GM23248 (cell line): ENCODE measurements at regions not wholly inside any gene's neighbourhood (a gene's known extent, or its start where the extent isn't known, plus 50 kb on each side); places are given as distances from the start of the nearest gene placed in this dataset.

Experiments
- DNase-seq: peaks from one replicate; pipeline ENCODE4 v3.0.0-alpha.2; 2015
- H2AFZ ChIP-seq: fragments of 200-600 bp; sonication (generic); 2 replicates; pipeline ENCODE4 v1.6.1; 2016; ENCODE audit warnings: antibody characterized with exemption
- H3F3A ChIP-seq: fragments of 200-600 bp; sonication (generic); 2 replicates; pipeline ENCODE4 v1.6.1; 2016; ENCODE audit warnings: mild to moderate bottlenecking, antibody characterized with exemption, mixed run types; ENCODE audit not compliant: insufficient read depth
- H3K27ac ChIP-seq: fragments of 200-600 bp; sonication (generic); 2 replicates; pipeline ENCODE4 v1.5.1; 2016; ENCODE audit warnings: mild to moderate bottlenecking
- H3K27me3 ChIP-seq: fragments of 200-600 bp; sonication (generic); replicated peaks from 2 replicates; pipeline ENCODE4 v1.6.1; 2016; ENCODE audit warnings: mild to moderate bottlenecking; ENCODE audit not compliant: insufficient read depth
- H3K36me3 ChIP-seq: fragments of 200-600 bp; sonication (generic); 2 replicates; pipeline ENCODE4 v1.6.1; 2016; ENCODE audit warnings: low read depth, mild to moderate bottlenecking
- H3K4me1 ChIP-seq: fragments of 200-600 bp; sonication (generic); 2 replicates; pipeline ENCODE4 v1.6.1; 2016; ENCODE audit warnings: mild to moderate bottlenecking; ENCODE audit not compliant: insufficient read depth
- H3K4me2 ChIP-seq: fragments of 200-600 bp; sonication (generic); one replicate; pipeline ENCODE4 v1.6.1; 2016; ENCODE audit warnings: mild to moderate bottlenecking; ENCODE audit not compliant: unreplicated experiment
- H3K4me3 ChIP-seq: fragments of 200-600 bp; sonication (generic); 2 replicates; pipeline ENCODE4 v1.5.1; 2016; ENCODE audit warnings: mild to moderate bottlenecking
- H3K79me2 ChIP-seq: fragments of 200-600 bp; sonication (generic); 2 replicates; pipeline ENCODE4 v1.6.1; 2016; ENCODE audit warnings: mild to moderate bottlenecking; ENCODE audit not compliant: insufficient read depth
- H3K9ac ChIP-seq: fragments of 200-600 bp; sonication (generic); 2 replicates; pipeline ENCODE4 v1.6.1; 2016; ENCODE audit warnings: mild to moderate bottlenecking
- H3K9me2 ChIP-seq: fragments of 200-600 bp; sonication (generic); 2 replicates; pipeline ENCODE4 v1.6.1; 2016; ENCODE audit warnings: mixed run types, mild to moderate bottlenecking, moderate library complexity; ENCODE audit not compliant: insufficient read depth
- H3K9me3 ChIP-seq: fragments of 200-600 bp; sonication (generic); one replicate; pipeline ENCODE4 v1.6.1; 2017; ENCODE audit warnings: low read depth
- H4K20me1 ChIP-seq: fragments of 200-600 bp; sonication (generic); 2 replicates; pipeline ENCODE4 v1.6.0; 2016; ENCODE audit not compliant: insufficient read depth
- EZH2 ChIP-seq: fragments of 200-600 bp; sonication (generic); IDR thresholded peaks from 2 replicates; pipeline ENCODE4 v1.6.1; 2018; ENCODE audit warnings: antibody characterized with exemption, mild to moderate bottlenecking; ENCODE audit not compliant: insufficient read depth, poor library complexity, severe bottlenecking
- EZH2phosphoT487 ChIP-seq: fragments of 200-600 bp; sonication (generic); IDR thresholded peaks from 2 replicates; pipeline ENCODE4 v1.6.1; 2018; ENCODE audit warnings: antibody characterized with exemption, moderate library complexity, mild to moderate bottlenecking, low read depth; ENCODE audit not compliant: insufficient read depth
- WGBS, 2 experiments: methylation state at CpG; one replicate each; pipeline ENCODE4 v1.1.6; 2015 to 2017; ENCODE audit warnings: low lambda C conversion rate in 2 of 2, low coverage in 1 of 2; ENCODE audit errors: missing lambda C conversion rate in 2 of 2; 5-methylcytosine and 5-hydroxymethylcytosine counted together
- in situ Hi-C: fragments of 300-500 bp; cut with MboI; formaldehyde crosslinking; loops from 2 replicates; pipeline ENCODE4 v1.15.0; 2020

- no peaks in the 10 kb centered on the region for H3K9me3 ChIP-seq
- H3K79me2 ChIP-seq = no peaks in the 10 kb centered on the region
- no peaks in the 10 kb centered on the region for H4K20me1 ChIP-seq
- H3K4me1 ChIP-seq = no peaks in the 10 kb centered on the region
- no peaks in the 10 kb centered on the region for H3K9me2 ChIP-seq
- no peak overlapping the region for H3K4me2 ChIP-seq
- no peaks in the 10 kb centered on the region for H3F3A ChIP-seq
- 9 to 22% methylated on average over 2 of the region's 2 CpGs for WGBS, 2 experiments
- H3K9ac ChIP-seq = no peak overlapping the region
- H3K36me3 ChIP-seq = no peaks in the 10 kb centered on the region
- H3K27me3 ChIP-seq = no peaks in the 10 kb centered on the region
- TF ChIP-seq EZH2phosphoT487 (no peak), EZH2 (no peak)
- DNase-seq = no peak
- H3K27ac ChIP-seq = no peak overlapping the region
- H2AFZ ChIP-seq = no peak overlapping the region
- no peak overlapping the region for H3K4me3 ChIP-seq
- in situ Hi-C loops = no loop called here
Measured at GRCh38 chr7:121603886-121604285, 207.8 kb upstream of the FAM3C start.

DNA sequence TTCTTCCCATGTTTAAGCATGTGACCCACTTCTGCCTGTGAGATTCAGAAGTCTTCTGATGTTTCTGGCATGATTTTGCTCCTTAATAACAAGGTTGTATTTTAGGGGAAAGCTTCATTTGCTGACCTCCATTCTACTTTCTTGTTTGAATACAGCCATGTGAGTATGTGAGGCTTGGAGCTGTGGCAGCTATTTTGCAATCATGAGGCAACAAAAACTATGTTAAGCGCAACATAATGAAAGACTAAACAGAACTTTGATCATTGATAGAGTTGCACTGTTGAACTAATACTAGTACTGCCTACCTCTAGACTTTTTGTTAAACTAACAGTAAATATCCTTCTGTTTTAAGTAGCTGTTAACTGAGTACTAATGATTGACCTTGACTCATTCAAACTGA, 203.8 kb upstream of the FAM3C start:
- Histone ChIP-seq H3K4me1 (no peaks in the 10 kb centered on the region), H3K79me2 (no peaks in the 10 kb centered on the region), H3K9me2 (no peaks in the 10 kb centered on the region), H3K4me2 (no peak overlapping the region), H3F3A (no peaks in the 10 kb centered on the region), H3K36me3 (no peaks in the 10 kb centered on the region), H2AFZ (no peak overlapping the region), H3K4me3 (no peak overlapping the region), H3K9ac (no peak overlapping the region), H3K9me3 (no peaks in the 10 kb centered on the region), H3K27me3 (no peaks in the 10 kb centered on the region), H3K27ac (no peak overlapping the region), H4K20me1 (no peaks in the 10 kb centered on the region)
- in situ Hi-C loops = loop anchor here (25.0 kb wide), 1 partner anchor 387 kb away; no protein-coding TSS in a partner anchor
- no peak for TF ChIP-seq EZH2
- 85 to 86% methylated on average over 1 of the region's 1 CpG for WGBS, 2 experiments
- no peak for DNase-seq

DNA sequence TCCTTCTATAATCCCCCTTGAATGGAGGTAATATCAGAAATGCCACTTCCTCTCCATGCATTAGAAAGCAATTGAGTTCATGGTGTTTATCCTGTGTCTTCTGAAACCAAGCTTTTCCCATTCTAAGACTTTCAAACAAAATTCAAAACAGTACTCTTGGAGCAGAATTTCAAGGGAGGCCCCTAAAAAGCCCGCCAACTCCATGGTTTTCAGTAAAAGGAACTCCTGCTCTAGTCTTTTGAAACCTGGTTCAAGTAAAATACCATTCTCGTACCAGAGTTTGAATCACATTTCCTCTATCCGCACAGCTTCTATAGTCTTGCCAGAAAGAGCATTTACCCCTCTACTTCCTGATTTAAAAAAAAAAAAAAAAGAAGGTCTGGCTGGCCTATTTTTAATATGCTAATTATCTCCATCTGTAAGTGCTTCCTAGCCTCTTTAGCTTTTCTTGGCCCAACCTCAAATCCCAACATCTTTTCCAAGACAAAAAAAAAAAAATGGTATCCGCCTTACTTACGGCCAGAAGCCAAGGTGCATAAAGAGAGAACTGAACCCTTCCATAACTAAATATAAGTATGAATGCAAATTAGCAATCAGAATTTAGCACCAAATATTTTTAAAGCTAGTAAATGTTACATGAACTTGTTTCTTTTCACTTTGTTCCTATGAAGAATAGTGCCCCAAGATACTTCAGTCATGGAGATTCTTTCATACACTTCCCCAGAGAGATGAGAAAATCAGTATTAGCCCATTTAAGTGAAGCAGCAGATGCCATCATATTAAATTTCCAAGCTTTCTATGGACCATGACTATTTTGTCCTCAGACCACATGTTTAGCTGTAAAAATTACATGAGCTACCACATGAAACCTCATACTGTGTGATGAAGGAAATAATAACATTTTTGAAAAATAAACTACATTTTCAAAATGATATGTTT, 199.9 kb upstream of the FAM3C start:
- 10 to 14% methylated on average over 5 of the region's 5 CpGs for WGBS, 2 experiments
- H3K79me2 ChIP-seq = no peaks in the 10 kb centered on the region
- no peak for DNase-seq
- H3K9ac ChIP-seq = no peak overlapping the region
- no peaks in the 10 kb centered on the region for H3K9me3 ChIP-seq
- no peak overlapping the region for H2AFZ ChIP-seq
- H3K27me3 ChIP-seq = no peaks in the 10 kb centered on the region
- no peaks in the 10 kb centered on the region for H3F3A ChIP-seq
- H3K27ac ChIP-seq = no peak overlapping the region
- no peaks in the 10 kb centered on the region for H3K9me2 ChIP-seq
- in situ Hi-C loops = loop anchor here (25.0 kb wide), 1 partner anchor 391 kb away; no protein-coding TSS in a partner anchor
- TF ChIP-seq EZH2phosphoT487 (no peak), EZH2 (no peak)
- H3K4me2 ChIP-seq = no peak overlapping the region
- no peaks in the 10 kb centered on the region for H3K4me1 ChIP-seq
- H4K20me1 ChIP-seq = no peaks in the 10 kb centered on the region
- H3K4me3 ChIP-seq = no peak overlapping the region
- H3K36me3 ChIP-seq = no peaks in the 10 kb centered on the region

GRCh38 chr7:121591926-121592325, 195.8 kb upstream of the FAM3C start:
- Histone ChIP-seq H2AFZ (no peak overlapping the region), H3K27ac (no peak overlapping the region), H3K9ac (no peak overlapping the region), H3K9me2 (no peaks in the 10 kb centered on the region), H3K36me3 (no peaks in the 10 kb centered on the region), H3K4me1 (no peaks in the 10 kb centered on the region), H3K27me3 (no peaks in the 10 kb centered on the region), H3K4me2 (no peak overlapping the region), H3K4me3 (no peak overlapping the region), H4K20me1 (no peaks in the 10 kb centered on the region), H3K79me2 (no peaks in the 10 kb centered on the region), H3K9me3 (no peaks in the 10 kb centered on the region), H3F3A (no peaks in the 10 kb centered on the region)
- WGBS, 2 experiments = 41 to 53% methylated on average over 3 of the region's 3 CpGs
- TF ChIP-seq EZH2phosphoT487 (no peak), EZH2 (no peak)
- in situ Hi-C loops = loop anchor here (25.0 kb wide), 1 partner anchor 395 kb away; no protein-coding TSS in a partner anchor
- DNase-seq = no peak
